Ovary (tissue), 7 donors: ENCODE measurements at regions not wholly inside any gene's neighbourhood (a gene's known extent, or its start where the extent isn't known, plus 50 kb on each side); places are given as distances from the start of the nearest gene placed in this dataset.

Experiments used
- DNase-seq, 5 donors: peaks; one replicate each; pipeline ENCODE4 v3.0.0-alpha.2; 2019 to 2020
- H3K27ac ChIP-seq, 2 donors: fragments of 200-600 bp; one replicate each; pipeline versions ENCODE4 v1.5.1 to v1.8.0; 2019 to 2022
- H3K27me3 ChIP-seq: fragments of 200-600 bp; one replicate; pipeline ENCODE4 v1.8.0; 2022
- H3K36me3 ChIP-seq: fragments of 200-600 bp; sonication (generic); one replicate; pipeline ENCODE4 v1.5.1; 2019
- H3K4me1 ChIP-seq: one replicate; pipeline ENCODE4 v1.8.1; 2013; ENCODE audit warnings: mild to moderate bottlenecking, moderate library complexity; ENCODE audit not compliant: insufficient read depth
- H3K4me3 ChIP-seq: fragments of 200-600 bp; sonication (generic); one replicate; pipeline ENCODE4 v1.5.1; 2017
- H3K9me3 ChIP-seq, 2 donors: fragments of 200-600 bp in 1 of 2; sonication (generic) in 1 of 2; one replicate each; pipeline versions ENCODE4 v1.5.1 to v1.8.1; 2013 to 2019; ENCODE audit warnings: mild to moderate bottlenecking in 1 of 2, moderate library complexity in 1 of 2
- EP300 ChIP-seq: sonication (generic); formaldehyde crosslinking; IDR thresholded peaks from one replicate; pipeline ENCODE4 v1.6.1; 2017; ENCODE audit warnings: antibody characterized with exemption
- POLR2A ChIP-seq: fragments of 450-650 bp; IDR thresholded peaks from one replicate; pipeline ENCODE4 v1.6.1; 2017; ENCODE audit warnings: antibody characterized with exemption, mild to moderate bottlenecking, moderate library complexity
- WGBS, 3 donors: extraction: QIAGEN DNeasy Blood & Tissue Kit in 1 of 3; methylation state at CpG; one replicate each; pipeline versions ENCODE4 v1.1.5 to v1.1.7; 2013 to 2017; 5-methylcytosine and 5-hydroxymethylcytosine counted together
- intact Hi-C, 4 donors: fragments of 100-400 bp; cut with DNase I; formaldehyde crosslinking; loops; one replicate each; pipeline versions ENCODE4 v1.11.0 to v1.15.1; 2022 to 2023
- TF ChIP-seq, protein P1 (sequence below), 3 donors: fragments of 450-650 bp in 2 of 3; fragments of 200-600 bp in 1 of 3; IDR thresholded peaks; one replicate each; pipeline versions ENCODE4 v1.5.1 to v1.8.0; 2016 to 2022; ENCODE audit warnings: antibody characterized with exemption in 3 of 3, mild to moderate bottlenecking in 1 of 3
- donor health status: DM: no; HTN: no; CAD: no; lungs with moderate emphysema.
- donor health status: DM: no; HTN: no; CAD: no.
- donor health status: Bipolar disorder and iron deficiency.
- donor health status: DM: no; HTN: no; CAD: no.
- donor health status: DM: yes; HTN: yes; CAD: no.

DNA sequence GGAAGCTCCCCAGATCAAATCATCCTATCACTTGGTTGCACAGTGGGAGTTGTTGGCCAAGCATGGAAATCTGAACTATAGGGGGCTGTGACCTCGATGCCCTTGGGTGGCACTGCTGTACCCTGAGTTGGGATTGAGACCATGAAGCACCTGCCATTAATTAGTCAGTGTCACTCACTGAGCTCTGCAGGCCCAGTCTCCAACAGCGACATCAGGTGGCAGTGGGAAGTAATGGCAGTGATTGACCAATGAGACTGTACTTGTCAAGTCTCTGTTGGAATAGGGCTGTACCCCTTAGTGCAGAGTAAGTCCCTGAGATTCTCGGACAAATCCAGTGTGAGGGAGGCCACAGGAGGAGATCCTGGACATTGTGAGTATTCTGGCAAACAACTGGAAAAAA, 118.0 kb upstream of the RPL38 start:
- H3K27me3 ChIP-seq, result no peaks in the 10 kb centered on the region
- H3K4me3 ChIP-seq, result no peak overlapping the region
- no peak overlapping the region for H3K27ac ChIP-seq
- WGBS, 3 donors, result 52 to 66% (median 62%) methylated on average over 3 of the region's 3 CpGs
- intact Hi-C loops, result no loop called here
- H3K9me3 ChIP-seq, result no peaks in the 10 kb centered on the region
- H3K4me1 ChIP-seq, result no peaks in the 10 kb centered on the region
- TF ChIP-seq EP300 (no peak), POLR2A (no peak)
- no peak for DNase-seq
- H3K36me3 ChIP-seq, result no peaks in the 10 kb centered on the region

DNA sequence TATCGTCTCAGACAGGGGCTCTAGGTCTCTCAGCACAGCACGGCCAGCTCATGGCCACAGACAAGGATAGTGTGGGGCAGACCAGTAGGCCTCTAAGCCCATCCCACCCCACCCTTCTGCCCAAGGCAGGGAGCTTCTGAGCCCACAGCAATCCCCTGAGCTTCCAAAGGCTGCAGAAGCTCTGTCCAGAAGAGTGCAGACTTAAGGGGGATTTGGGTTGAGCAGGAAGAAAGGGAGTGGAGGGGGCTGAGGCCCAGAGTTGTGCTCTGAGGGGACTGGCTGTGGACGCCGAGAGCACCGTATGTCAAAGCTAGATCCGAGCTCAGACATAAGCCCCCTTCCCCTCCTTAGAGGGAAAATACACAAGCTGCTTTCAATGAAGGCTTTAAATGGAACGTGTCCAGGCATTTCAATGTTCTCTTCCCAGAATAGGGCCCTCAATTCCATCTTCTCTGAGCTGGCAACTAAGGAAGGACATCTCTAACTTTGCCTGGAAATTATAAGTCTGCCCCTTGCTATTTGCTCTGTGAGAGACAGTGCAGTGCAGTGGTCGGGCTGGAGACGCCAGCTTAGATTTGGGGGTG, 116.4 kb upstream of the RPL38 start:
- intact Hi-C loops, result no loop called here
- Histone ChIP-seq H3K27me3 (no peaks in the 10 kb centered on the region), H3K4me1 (no peaks in the 10 kb centered on the region), H3K9me3 (no peaks in the 10 kb centered on the region), H3K4me3 (no peak overlapping the region), H3K36me3 (no peaks in the 10 kb centered on the region), H3K27ac (no peak overlapping the region)
- no peak for TF ChIP-seq POLR2A
- DNase-seq, result no peak
- 68 to 82% (median 76%) methylated on average over 9 of the region's 9 CpGs for WGBS, 3 donors

DNA sequence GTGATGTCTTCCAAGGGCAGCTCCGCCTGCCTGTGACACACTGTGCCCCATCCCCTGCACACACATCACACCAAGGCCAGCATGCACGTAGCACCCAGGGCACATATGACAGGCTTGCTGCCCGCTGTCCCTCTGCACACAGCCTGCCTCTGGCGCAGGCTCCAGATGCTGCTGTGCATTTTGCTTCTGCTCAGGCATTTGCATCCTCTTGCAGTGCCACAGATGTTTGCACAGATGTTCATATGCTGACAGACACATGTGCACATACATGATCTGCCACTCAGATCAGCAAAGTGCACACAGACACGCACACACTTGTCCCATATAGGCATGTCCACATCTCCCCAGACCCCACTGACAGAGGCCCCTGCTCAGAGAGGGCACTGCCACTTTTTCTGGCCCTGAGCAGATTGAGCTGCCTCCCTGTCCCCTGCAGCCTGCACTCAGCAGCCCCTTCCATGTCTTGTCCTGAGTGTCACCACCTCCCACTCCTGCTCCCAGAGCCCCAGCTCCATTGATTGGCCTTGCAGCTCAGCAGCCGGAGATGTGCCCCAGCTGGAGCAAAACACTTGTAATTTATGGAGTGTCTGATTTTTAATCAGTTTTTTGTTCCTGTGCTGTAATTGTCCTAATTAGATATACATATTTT, 115.1 kb upstream of the RPL38 start:
- no peak for DNase-seq

DNA sequence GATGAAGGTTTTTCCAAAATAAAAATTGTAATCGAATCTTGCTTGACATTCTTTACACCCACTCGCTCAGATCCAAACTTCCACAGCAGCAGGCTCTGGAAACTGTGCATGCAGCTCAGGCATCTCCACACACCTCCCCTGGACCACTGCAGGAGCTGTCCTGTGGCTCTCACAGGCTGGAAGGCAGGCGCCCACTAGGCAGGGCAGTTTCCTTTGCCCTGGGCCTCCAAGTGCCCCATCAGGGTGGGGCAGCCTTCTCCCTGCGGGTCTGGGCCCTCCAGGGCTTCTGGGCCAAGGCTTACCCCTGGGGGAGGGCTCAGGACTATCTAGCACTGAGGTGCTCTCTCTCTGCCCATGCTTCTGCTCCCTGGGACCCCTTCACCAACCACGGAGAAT, 114.5 kb upstream of the RPL38 start:
- H3K27ac ChIP-seq, result no peak overlapping the region
- no peak for DNase-seq
- intact Hi-C loops, result no loop called here
- no peaks in the 10 kb centered on the region for H3K4me1 ChIP-seq
- no peaks in the 10 kb centered on the region for H3K36me3 ChIP-seq
- no peaks in the 10 kb centered on the region for H3K27me3 ChIP-seq
- 31 to 42% (median 41%) methylated on average over 5 of the region's 5 CpGs for WGBS, 3 donors
- H3K4me3 ChIP-seq, result no peak overlapping the region
- no peaks in the 10 kb centered on the region for H3K9me3 ChIP-seq
- TF ChIP-seq EP300 (no peak), POLR2A (no peak)
- TF ChIP-seq, protein P1, sequence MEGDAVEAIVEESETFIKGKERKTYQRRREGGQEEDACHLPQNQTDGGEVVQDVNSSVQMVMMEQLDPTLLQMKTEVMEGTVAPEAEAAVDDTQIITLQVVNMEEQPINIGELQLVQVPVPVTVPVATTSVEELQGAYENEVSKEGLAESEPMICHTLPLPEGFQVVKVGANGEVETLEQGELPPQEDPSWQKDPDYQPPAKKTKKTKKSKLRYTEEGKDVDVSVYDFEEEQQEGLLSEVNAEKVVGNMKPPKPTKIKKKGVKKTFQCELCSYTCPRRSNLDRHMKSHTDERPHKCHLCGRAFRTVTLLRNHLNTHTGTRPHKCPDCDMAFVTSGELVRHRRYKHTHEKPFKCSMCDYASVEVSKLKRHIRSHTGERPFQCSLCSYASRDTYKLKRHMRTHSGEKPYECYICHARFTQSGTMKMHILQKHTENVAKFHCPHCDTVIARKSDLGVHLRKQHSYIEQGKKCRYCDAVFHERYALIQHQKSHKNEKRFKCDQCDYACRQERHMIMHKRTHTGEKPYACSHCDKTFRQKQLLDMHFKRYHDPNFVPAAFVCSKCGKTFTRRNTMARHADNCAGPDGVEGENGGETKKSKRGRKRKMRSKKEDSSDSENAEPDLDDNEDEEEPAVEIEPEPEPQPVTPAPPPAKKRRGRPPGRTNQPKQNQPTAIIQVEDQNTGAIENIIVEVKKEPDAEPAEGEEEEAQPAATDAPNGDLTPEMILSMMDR (IDR thresholded peaks at IDR 0.05), result no peak

More for the DNA sequence above, 115.1 kb upstream of the RPL38 start:
- intact Hi-C loops, result no loop called here
- 73 to 87% (median 79%) methylated on average over 6 of the region's 6 CpGs for WGBS, 3 donors
- H3K27me3 ChIP-seq, result no peaks in the 10 kb centered on the region
- TF ChIP-seq, protein P1 (IDR thresholded peaks at IDR 0.05), result no peak
- no peak for TF ChIP-seq POLR2A
- no peak for TF ChIP-seq EP300
- no peaks in the 10 kb centered on the region for H3K9me3 ChIP-seq
- H3K27ac ChIP-seq, result no peak overlapping the region
- H3K4me3 ChIP-seq, result no peak overlapping the region
- no peaks in the 10 kb centered on the region for H3K4me1 ChIP-seq
- H3K36me3 ChIP-seq, result no peaks in the 10 kb centered on the region

DNA sequence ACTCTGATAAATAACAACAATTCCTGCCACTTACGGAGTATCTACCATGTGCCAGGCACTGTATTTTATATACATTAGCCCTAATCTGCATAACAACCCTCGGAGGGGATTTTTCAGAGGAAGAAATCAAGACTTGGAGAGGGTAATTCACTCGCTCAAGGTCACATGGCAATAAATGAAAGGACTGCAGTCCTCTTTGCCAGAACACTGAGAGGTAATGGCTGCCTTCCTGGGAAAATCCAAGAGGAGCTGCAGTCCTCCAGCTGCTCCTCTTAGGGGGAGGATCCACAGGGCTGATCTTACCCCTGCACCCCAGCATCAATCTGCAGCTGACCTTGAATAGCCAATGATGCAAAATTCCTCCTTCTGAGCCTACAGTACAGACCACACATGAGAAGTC, 114.1 kb upstream of the RPL38 start:
- H3K9me3 ChIP-seq, result no peaks in the 10 kb centered on the region
- H3K4me1 ChIP-seq, result no peaks in the 10 kb centered on the region
- H3K27ac ChIP-seq, result no peak overlapping the region
- H3K4me3 ChIP-seq, result no peak overlapping the region
- 20 to 36% (median 21%) methylated on average over 3 of the region's 3 CpGs for WGBS, 3 donors
- no peak for DNase-seq
- TF ChIP-seq, protein P1 (IDR thresholded peaks at IDR 0.05), result no peak
- no peak for TF ChIP-seq POLR2A
- TF ChIP-seq EP300, result no peak
- intact Hi-C loops, result no loop called here
- H3K27me3 ChIP-seq, result no peaks in the 10 kb centered on the region
- no peaks in the 10 kb centered on the region for H3K36me3 ChIP-seq
